Spleen (tissue), 7 donors: ENCODE measurements at regions not wholly inside any gene's neighbourhood (a gene's known extent, or its start where the extent isn't known, plus 50 kb on each side); places are given as distances from the start of the nearest gene placed in this dataset.

Experiments
- CTCF ChIP-seq, 11 experiments: fragments of 200-600 bp in 7 of 11; fragments of 450-650 bp in 4 of 11; sonication (generic) in 4 of 11; IDR thresholded peaks in 8 of 11; conservative IDR thresholded peaks in 3 of 11; 1 replicate in 7 of 11; 2 replicates in 4 of 11; pipeline versions ENCODE4 v1.4.0 to v1.8.0; 2016 to 2021; ENCODE audit warnings: antibody characterized with exemption in 11 of 11, inconsistent platforms in 4 of 11, mild to moderate bottlenecking in 1 of 11
- POLR2A ChIP-seq, 3 donors: fragments of 450-650 bp; IDR thresholded peaks; one replicate each; pipeline ENCODE4 v1.5.1; 2017; ENCODE audit warnings: antibody characterized with exemption in 3 of 3, mild to moderate bottlenecking in 1 of 3
- POLR2AphosphoS5 ChIP-seq, 3 donors: sonication (generic); formaldehyde crosslinking; IDR thresholded peaks; one replicate each; pipeline ENCODE4 v1.5.1; 2017; ENCODE audit warnings: antibody characterized with exemption in 3 of 3
- donor health status: DM: no; HTN: no; CAD: no; lungs with moderate emphysema.
- donor health status: DM: no; HTN: no; CAD: no.
- donor health status: DM: no; HTN: no; CAD: no.

- TF ChIP-seq CTCF (IDR thresholded peaks at IDR 0.05 in 8 of 11, conservative IDR thresholded peaks at IDR 0.05 in 3 of 11) (no peak), POLR2AphosphoS5 (IDR thresholded peaks at IDR 0.05) (no peak), POLR2A (IDR thresholded peaks at IDR 0.05) (no peak)
These were observed 362.4 kb upstream of the CDH6 start for GRCh38 chr5:30831123-30831522.
